HG03103 (cell line): ENCODE measurements at regions not wholly inside any gene's neighbourhood (a gene's known extent, or its start where the extent isn't known, plus 50 kb on each side); places are given as distances from the start of the nearest gene placed in this dataset.
"Not testable (repeated sequence)": the region's sequence is repeated elsewhere in the genome, so short reads cannot be mapped to it uniquely, and the experiment has no call there.

Source experiments
- ATAC-seq: cut with Tn5 transposase; IDR thresholded peaks from one replicate; pipeline ENCODE4 v1.9.1; 2021; ENCODE audit warnings: low read depth; ENCODE audit not compliant: unreplicated experiment

GRCh38 chr4:123530357-123530756 is 133.8 kb downstream of the SPRY1 start:
- ATAC-seq, result no peak

GRCh38 chr4:123535037-123535748 is 138.6 kb downstream of the SPRY1 start:
- ATAC-seq, result no peak

GRCh38 chr4:123536225-123536624 is 139.6 kb downstream of the SPRY1 start:
- no peak for ATAC-seq

- ATAC-seq, result not testable (repeated sequence)
These were observed 141.4 kb downstream of the SPRY1 start for GRCh38 chr4:123537906-123538402.

- no peak for ATAC-seq
These were observed 149.3 kb downstream of the SPRY1 start for GRCh38 chr4:123545667-123546572.

GRCh38 chr4:123546573-123547060 is 150.0 kb downstream of the SPRY1 start:
- ATAC-seq, result no peak

- no peak for ATAC-seq
These were observed 150.9 kb downstream of the SPRY1 start for GRCh38 chr4:123547216-123548165.

GRCh38 chr4:123553279-123553678 is 156.7 kb downstream of the SPRY1 start:
- ATAC-seq, result no peak

- ATAC-seq, result no peak
These were observed 157.4 kb downstream of the SPRY1 start for GRCh38 chr4:123553733-123554637.

- ATAC-seq, result no peak
These were observed 158.2 kb downstream of the SPRY1 start for GRCh38 chr4:123554801-123555232.

GRCh38 chr4:123555233-123555806 is 158.7 kb downstream of the SPRY1 start:
- no peak for ATAC-seq

GRCh38 chr4:123555807-123556273 is 159.2 kb downstream of the SPRY1 start:
- ATAC-seq, result no peak

GRCh38 chr4:123556526-123556925 is 159.9 kb downstream of the SPRY1 start:
- ATAC-seq, result no peak

GRCh38 chr4:123557857-123558536 is 161.4 kb downstream of the SPRY1 start:
- no peak for ATAC-seq

GRCh38 chr4:123558865-123559264 is 162.3 kb downstream of the SPRY1 start:
- no peak for ATAC-seq

- no peak for ATAC-seq
These were observed 163.6 kb downstream of the SPRY1 start for GRCh38 chr4:123559955-123560871.

GRCh38 chr4:123561525-123561924 is 164.9 kb downstream of the SPRY1 start:
- ATAC-seq, result no peak
